Activated T-cell treated with anti-CD3 and anti-CD28 coated beads, Interleukin-2, amount 50 U/mL, for 4 hours (primary cell): ENCODE measurements at regions not wholly inside any gene's neighbourhood (a gene's known extent, or its start where the extent isn't known, plus 50 kb on each side); places are given as distances from the start of the nearest gene placed in this dataset.
"Not testable (repeated sequence)": the region's sequence is repeated elsewhere in the genome, so short reads cannot be mapped to it uniquely, and the experiment has no call there.

ENCODE experiments used
- ATAC-seq, 2 donors: fragments of 200-7000 bp; cut with Tn5 transposase; one replicate each; pipeline ENCODE4 v1.10.0; 2021
- DNase-seq: peaks from one replicate; pipeline ENCODE4 v3.0.0-alpha.2; 2020
- H3K27me3 Mint-ChIP-seq: one replicate; pipeline ENCODE4 v1.8.0; 2021; ENCODE audit warnings: low read depth, mixed read lengths
- H3K36me3 Mint-ChIP-seq: one replicate; pipeline ENCODE4 v1.8.0; 2022; ENCODE audit warnings: mixed read lengths; ENCODE audit not compliant: insufficient read depth
- H3K4me1 Mint-ChIP-seq: one replicate; pipeline ENCODE4 v1.8.0; 2021; ENCODE audit warnings: low read depth, mixed read lengths
- H3K4me3 Mint-ChIP-seq: one replicate; pipeline ENCODE4 v1.8.0; 2021; ENCODE audit warnings: mild to moderate bottlenecking, moderate library complexity, mixed read lengths
- H3K9me3 Mint-ChIP-seq: one replicate; pipeline ENCODE4 v1.8.0; 2021; ENCODE audit warnings: mixed read lengths

DNA sequence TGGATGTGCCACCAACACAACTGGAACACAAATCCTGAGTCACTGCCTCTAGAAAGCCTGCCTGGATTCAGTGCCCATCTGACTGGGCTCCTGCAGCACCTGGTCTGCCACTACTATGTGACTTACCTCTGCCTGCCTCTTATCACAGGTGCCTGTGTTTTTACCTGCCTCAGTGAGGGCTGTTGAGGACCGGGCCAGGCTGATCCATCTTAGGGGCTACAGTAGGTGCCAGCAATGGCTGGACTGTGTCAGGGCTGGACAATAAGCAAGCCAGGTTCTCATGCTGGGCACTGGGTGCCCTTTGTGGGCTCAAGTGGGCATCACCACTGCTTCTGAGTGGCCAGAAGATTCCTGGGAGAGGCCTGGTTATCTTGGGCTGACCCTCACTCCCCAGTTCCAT lies 948.6 kb upstream of the TPTE start:
- not testable (repeated sequence) for H3K27me3 Mint-ChIP-seq, DNase-seq, H3K4me1 Mint-ChIP-seq, H3K36me3 Mint-ChIP-seq, H3K4me3 Mint-ChIP-seq, ATAC-seq, H3K9me3 Mint-ChIP-seq

DNA sequence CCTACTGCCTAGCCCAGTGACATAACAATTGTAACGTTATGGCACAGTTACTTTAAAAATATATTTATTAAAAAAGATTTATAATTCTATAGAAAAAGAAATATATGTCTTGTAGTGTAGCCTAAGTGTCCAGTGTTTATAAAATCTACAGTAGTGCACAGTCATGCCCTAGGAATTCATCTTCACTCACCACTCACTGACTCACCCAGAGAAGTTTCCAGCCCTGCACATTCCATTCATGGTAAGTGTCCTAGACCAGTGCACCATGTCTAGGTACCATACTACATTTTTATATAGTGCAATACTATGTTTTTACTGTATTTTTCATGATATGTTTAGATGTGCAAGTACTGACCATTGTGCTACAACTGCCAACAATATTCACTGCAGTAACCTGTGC lies 947.9 kb upstream of the TPTE start:
- H3K4me1 Mint-ChIP-seq, ATAC-seq, H3K27me3 Mint-ChIP-seq, H3K9me3 Mint-ChIP-seq, H3K36me3 Mint-ChIP-seq, H3K4me3 Mint-ChIP-seq, DNase-seq: not testable (repeated sequence)

DNA sequence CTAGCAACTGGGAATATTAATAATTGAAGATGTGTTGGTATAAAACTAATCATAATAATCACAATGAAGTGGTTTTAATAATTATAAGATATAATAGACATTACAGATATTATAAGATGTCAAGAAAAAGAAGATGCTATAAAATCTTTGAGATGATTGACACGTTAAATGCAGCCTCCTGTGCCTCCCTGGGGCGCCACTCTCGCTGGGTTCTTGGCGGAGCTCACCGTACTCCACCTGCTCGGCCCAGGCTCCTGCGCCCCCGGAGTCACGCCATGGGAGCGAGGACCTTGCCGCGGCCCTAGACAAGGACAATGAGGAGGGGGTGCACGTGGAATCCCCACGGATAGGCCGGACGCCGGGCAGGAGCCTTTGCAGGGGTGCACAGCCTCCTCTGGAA lies 942.1 kb upstream of the TPTE start:
- not testable (repeated sequence) for H3K27me3 Mint-ChIP-seq, H3K9me3 Mint-ChIP-seq, ATAC-seq, H3K36me3 Mint-ChIP-seq, DNase-seq, H3K4me1 Mint-ChIP-seq, H3K4me3 Mint-ChIP-seq

DNA sequence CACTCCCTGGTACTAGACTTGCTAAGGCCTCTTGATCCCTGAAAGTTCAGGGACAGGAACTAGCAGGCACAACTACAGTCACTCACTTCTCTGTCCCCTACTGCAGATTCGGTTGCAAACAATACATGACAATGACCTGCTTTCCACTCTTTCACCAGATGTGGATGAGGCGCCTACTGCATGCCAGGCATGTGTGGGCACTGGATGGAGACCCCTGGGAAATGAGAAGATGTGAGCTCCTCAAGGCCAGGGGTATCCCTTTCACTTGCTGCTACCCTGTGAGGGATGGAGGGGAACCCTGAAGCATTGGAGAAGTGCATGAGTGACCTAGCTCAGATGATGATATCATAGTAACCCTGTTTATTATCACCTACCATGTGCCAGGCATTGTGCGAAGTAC lies 933.4 kb upstream of the TPTE start:
- not testable (repeated sequence) for DNase-seq, H3K36me3 Mint-ChIP-seq, H3K27me3 Mint-ChIP-seq, H3K4me3 Mint-ChIP-seq, H3K9me3 Mint-ChIP-seq, H3K4me1 Mint-ChIP-seq, ATAC-seq

DNA sequence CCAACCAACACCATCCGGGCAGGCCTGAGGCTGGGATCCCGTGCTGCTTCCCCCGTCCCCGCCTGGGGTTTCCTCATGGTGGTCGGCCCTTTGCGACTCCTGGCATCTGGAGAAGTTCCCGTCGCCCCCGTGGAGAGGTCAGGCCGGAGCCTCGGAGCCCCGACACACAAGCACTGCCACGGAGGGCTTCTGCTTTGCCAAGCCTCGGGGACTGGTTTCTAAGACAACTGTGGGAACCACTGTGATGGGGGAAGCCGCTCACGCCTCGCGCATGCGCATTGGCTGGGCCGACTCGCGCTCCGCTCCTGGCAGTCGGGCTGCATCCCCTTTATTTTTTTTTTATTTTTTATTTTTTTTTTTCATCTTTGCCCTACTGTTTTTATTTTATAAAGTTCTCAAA lies 928.8 kb upstream of the TPTE start:
- not testable (repeated sequence) for DNase-seq, H3K9me3 Mint-ChIP-seq, H3K4me3 Mint-ChIP-seq, ATAC-seq, H3K4me1 Mint-ChIP-seq, H3K36me3 Mint-ChIP-seq, H3K27me3 Mint-ChIP-seq

DNA sequence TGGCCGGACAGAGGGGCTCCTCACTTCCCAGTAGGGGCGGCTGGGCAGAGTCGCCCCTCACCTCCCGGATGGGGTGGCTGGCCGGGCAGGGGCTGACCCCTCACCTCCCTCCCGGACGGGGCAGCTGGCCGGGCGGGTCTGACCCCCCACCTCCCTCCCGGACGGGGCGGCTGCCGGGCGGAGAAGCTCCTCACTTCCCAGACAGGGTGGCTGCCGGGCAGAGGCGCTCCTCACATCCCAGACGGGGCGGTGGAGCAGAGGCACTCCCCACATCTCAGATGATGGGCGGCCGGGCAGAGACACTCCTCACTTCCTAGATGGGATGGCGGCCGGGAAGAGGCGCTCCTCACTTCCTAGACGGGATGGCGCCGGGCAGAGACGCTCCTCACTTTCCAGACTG lies 927.7 kb upstream of the TPTE start:
- not testable (repeated sequence) for H3K27me3 Mint-ChIP-seq, H3K4me3 Mint-ChIP-seq, H3K36me3 Mint-ChIP-seq, ATAC-seq, H3K9me3 Mint-ChIP-seq, DNase-seq, H3K4me1 Mint-ChIP-seq

DNA sequence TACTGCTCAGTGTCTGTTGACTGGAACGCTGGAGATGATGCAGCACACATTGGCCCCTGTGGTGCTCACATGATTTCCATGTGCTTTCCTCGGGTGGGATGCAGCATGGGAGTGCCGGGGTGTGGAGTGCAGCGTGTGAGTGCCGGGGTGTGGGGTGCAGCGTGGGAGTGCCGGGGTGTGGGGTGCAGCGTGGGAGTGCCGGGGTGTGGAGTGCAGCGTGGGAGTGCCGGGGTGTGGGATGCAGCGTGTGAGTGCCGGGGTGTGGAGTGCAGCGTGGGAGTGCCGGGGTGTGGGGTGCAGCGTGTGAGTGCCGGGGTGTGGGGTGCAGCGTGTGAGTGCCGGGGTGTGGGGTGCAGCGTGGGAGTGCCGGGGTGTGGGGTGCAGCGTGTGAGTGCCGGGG lies 907.4 kb upstream of the TPTE start:
- DNase-seq, ATAC-seq, H3K4me3 Mint-ChIP-seq, H3K9me3 Mint-ChIP-seq, H3K36me3 Mint-ChIP-seq, H3K4me1 Mint-ChIP-seq, H3K27me3 Mint-ChIP-seq: not testable (repeated sequence)

DNA sequence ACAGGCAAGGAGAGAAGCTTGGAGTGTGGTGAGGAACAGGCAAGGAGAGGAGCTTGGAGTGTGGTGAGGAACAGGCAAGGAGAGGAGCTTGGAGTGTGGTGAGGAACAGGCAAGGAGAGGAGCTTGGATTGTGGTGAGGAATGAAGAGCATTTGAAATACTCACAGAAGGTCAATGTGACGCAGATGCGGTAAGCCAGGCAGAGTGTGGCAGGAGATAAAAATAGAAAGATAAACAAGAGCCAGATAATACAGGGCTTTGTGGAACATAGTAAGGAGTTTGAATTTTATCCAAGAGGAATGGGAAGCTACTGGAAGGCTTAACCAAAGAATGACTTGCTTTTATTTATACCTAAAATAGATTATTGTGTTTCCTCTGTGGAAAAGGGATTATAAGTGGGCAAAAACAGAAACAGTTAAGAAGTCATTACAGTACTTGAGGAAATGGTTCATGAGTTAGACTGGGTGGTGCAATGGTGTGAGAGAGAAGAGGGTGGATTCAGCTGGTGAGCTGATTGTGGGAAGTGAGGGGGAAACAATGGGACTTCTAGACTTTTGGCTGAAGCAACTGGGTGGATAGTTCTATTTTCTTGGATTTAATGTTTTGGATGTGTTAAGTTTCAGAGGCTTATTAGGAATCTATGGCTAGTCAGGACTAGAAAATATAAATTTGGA lies 900.1 kb upstream of the TPTE start:
- H3K27me3 Mint-ChIP-seq, DNase-seq, H3K4me1 Mint-ChIP-seq, H3K4me3 Mint-ChIP-seq, H3K9me3 Mint-ChIP-seq, H3K36me3 Mint-ChIP-seq, ATAC-seq: not testable (repeated sequence)

DNA sequence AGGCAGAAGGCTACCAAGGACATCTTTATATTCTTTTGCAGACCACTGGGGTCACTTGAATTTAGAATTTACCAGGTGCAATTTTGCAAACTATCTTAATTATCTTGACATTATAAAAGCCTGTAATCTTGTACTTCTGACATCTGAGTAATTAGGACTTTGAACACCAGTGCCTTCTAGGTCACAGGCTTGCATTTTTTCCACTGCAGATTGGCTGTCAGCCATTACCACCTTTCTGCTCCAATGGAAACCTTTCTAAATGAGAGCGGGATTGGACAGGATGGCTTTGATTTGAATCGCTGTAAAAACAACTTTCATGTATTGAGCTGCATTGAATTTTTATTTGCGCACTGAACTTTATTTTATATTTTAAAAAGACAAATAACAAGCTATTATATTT lies 893.3 kb upstream of the TPTE start:
- not testable (repeated sequence) for H3K9me3 Mint-ChIP-seq, ATAC-seq, H3K4me1 Mint-ChIP-seq, DNase-seq, H3K27me3 Mint-ChIP-seq, H3K36me3 Mint-ChIP-seq, H3K4me3 Mint-ChIP-seq

DNA sequence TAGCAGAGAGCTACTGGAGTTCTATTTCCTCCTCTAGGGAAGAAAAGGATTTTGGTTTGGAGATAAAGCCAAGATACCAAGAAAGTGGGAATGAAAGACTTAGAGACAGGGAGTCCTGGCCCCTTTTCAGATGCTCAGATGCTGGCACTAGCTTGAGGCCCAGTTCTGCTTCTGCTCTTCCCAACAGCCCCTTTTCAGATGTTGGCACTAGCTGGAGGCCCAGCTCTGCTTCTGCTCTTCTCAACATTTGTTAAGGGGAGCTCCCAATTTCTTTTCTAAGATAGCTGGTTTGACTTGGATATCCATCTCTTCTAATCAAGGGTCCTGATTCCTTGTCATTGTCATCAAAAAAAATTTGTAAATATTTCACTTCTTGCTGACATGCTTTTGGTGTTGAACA lies 874.0 kb upstream of the TPTE start:
- not testable (repeated sequence) for DNase-seq, H3K27me3 Mint-ChIP-seq, H3K4me3 Mint-ChIP-seq, ATAC-seq, H3K36me3 Mint-ChIP-seq, H3K4me1 Mint-ChIP-seq
- peaks cover 12% of the 10 kb centered on the region for H3K9me3 Mint-ChIP-seq

DNA sequence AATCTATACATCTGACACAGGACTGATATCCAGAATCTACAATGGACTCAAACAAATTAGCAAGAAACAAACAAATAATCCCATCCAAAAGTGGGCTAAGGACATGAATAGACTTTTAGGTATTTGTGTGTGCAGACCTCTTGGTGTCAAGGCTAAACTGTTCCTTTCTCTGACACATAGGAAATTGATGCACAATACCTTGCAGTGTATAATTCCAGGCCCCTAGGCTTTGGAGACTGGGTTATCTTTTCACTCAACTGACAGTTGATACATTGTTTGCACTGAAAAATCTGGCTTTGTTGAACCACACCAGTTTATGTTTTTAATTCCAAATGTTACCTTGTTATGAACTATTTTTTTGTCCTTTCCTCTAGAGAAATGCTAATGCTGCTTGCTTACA lies 873.1 kb upstream of the TPTE start:
- not testable (repeated sequence) for ATAC-seq, H3K36me3 Mint-ChIP-seq, H3K4me3 Mint-ChIP-seq, H3K27me3 Mint-ChIP-seq, H3K4me1 Mint-ChIP-seq, DNase-seq
- H3K9me3 Mint-ChIP-seq: peaks cover 12% of the 10 kb centered on the region

DNA sequence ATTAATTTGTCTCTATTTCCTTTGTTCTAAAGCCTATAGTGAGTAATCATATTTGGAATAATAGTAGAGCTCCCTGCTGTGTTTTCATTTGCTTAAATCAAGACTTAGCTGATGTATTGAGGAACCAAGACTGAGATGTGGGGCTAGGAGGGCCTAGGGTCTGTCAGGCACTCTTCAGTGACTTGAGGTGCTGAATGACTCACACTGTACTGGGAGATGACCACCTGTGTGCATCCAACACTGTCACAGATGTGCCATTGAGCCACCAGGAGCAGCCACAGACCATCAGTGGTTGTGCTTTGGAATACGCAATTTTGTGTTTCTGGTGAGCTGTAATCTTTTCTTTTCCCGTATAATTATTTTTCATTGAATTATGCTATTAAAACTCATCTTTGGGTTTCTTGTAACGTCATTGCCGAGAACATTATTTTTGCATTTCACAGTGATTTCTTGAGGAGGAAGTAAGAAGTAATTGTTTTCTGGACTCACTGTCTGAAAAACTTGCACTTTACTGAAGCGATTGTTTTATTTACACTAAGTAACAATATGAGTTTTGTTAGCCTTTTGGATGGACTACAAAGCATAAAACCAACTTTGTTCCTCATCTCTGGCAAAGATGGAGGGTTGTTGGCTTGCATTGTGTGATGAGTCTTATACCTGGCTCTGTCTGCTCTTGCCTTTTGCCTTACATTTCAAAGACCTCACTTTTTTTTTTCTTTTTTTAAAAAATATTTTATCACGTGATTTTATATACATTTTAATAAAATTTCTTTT lies 872.2 kb upstream of the TPTE start:
- not testable (repeated sequence) for ATAC-seq, H3K27me3 Mint-ChIP-seq, H3K36me3 Mint-ChIP-seq, H3K4me3 Mint-ChIP-seq, DNase-seq, H3K4me1 Mint-ChIP-seq
- peaks cover 12% of the 10 kb centered on the region for H3K9me3 Mint-ChIP-seq

DNA sequence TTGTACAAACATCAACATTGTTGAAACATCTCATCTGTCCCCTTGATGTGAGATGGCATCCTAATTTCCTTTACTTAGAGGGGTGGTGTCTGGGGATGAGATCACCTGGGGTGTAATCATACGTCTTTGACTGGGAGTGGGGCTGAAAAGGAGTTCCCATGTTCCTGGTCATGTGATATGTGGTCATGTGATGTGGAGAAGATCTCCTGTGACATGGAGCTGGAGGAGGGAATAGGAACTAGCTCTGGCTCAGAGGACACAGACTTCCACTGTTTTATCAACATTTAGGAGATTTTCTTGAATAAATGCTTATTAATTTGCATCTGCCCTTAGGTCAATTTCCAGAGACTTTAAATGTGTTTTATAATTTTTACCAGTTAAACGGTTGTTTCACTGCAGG lies 868.6 kb upstream of the TPTE start:
- H3K4me1 Mint-ChIP-seq, H3K36me3 Mint-ChIP-seq, ATAC-seq, H3K4me3 Mint-ChIP-seq, H3K27me3 Mint-ChIP-seq, DNase-seq: not testable (repeated sequence)
- H3K9me3 Mint-ChIP-seq: peaks cover 17% of the 10 kb centered on the region

DNA sequence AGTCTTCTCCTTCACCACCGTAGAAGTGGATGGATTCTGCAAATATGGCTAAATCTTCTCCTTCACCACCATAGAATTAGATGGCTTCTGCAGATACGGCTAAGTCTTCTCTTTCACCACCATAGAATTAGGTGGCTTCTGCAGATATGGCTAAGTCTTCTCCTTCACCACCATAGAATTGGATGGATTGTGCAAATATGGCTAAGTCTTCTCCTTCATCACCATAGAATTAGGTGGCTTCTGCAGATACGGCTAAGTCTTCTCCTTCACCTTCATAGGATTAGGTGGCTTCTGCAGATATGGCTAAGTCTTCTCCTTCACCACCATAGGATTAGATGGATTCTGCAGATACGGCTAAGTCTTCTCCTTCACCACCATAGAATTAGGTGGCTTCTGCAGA lies 866.2 kb upstream of the TPTE start:
- DNase-seq, H3K36me3 Mint-ChIP-seq, H3K27me3 Mint-ChIP-seq, H3K4me3 Mint-ChIP-seq, ATAC-seq, H3K4me1 Mint-ChIP-seq: not testable (repeated sequence)
- H3K9me3 Mint-ChIP-seq: peaks cover 14% of the 10 kb centered on the region

DNA sequence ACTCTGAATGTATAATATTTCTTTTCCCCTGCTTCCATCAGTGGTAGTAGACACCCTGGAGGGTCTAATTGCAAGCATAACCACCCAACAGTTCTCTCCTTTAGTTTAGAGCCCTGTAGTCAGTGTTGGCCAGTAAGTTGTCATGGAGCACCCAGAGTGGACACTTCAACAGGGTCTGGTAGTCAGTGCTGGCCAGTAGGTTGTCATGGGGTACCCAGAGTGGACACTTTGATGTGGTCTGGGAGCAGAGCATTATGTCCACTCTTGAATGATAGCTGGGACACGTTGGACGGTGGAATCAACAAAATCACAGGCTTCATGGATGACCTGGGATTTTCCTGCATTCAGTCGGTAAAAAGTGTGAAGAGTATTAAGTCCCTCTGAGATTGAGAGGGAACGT lies 864.9 kb upstream of the TPTE start:
- not testable (repeated sequence) for DNase-seq, ATAC-seq, H3K27me3 Mint-ChIP-seq, H3K36me3 Mint-ChIP-seq, H3K4me1 Mint-ChIP-seq, H3K4me3 Mint-ChIP-seq
- peaks cover 11% of the 10 kb centered on the region for H3K9me3 Mint-ChIP-seq
